Muscle layer of duodenum (tissue), 2 donors: ENCODE measurements at regions not wholly inside any gene's neighbourhood (a gene's known extent, or its start where the extent isn't known, plus 50 kb on each side); places are given as distances from the start of the nearest gene placed in this dataset.
"Not testable (repeated sequence)": the region's sequence is repeated elsewhere in the genome, so short reads cannot be mapped to it uniquely, and the experiment has no call there.

Source experiments
- H3K27ac ChIP-seq: one replicate; pipeline ENCODE4 v1.7.0; 2013; ENCODE audit warnings: mild to moderate bottlenecking, low read length
- H3K27me3 ChIP-seq: one replicate; pipeline ENCODE4 v1.7.0; 2013; ENCODE audit warnings: low read depth, mild to moderate bottlenecking, control low read depth, low read length
- H3K36me3 ChIP-seq, 2 donors: one replicate each; pipeline ENCODE4 v1.7.0; 2013; ENCODE audit warnings: low read length in 2 of 2, control low read depth in 1 of 2, mild to moderate bottlenecking in 1 of 2; ENCODE audit not compliant: insufficient read depth in 2 of 2, control insufficient read depth in 1 of 2
- H3K4me1 ChIP-seq, 2 donors: one replicate each; pipeline ENCODE4 v1.7.0; 2013; ENCODE audit warnings: low read length in 2 of 2, mild to moderate bottlenecking in 2 of 2, control low read depth in 1 of 2, moderate library complexity in 1 of 2; ENCODE audit not compliant: insufficient read depth in 2 of 2, control insufficient read depth in 1 of 2
- H3K4me3 ChIP-seq, 2 donors: one replicate each; pipeline ENCODE4 v1.7.0; 2013; ENCODE audit warnings: low read length in 2 of 2, low read depth in 1 of 2, mild to moderate bottlenecking in 1 of 2
- H3K9me3 ChIP-seq, 2 donors: one replicate each; pipeline ENCODE4 v1.7.0; 2013; ENCODE audit warnings: low read length in 2 of 2, control low read depth in 1 of 2, mild to moderate bottlenecking in 1 of 2; ENCODE audit not compliant: control insufficient read depth in 1 of 2
- donor health status: healthy.

GRCh38 chr3:102732581-102732980, 297.8 kb downstream of the ZPLD1 start:
- not testable (repeated sequence) for H3K27me3 ChIP-seq, H3K9me3 ChIP-seq, H3K36me3 ChIP-seq, H3K27ac ChIP-seq, H3K4me3 ChIP-seq, H3K4me1 ChIP-seq

- Histone ChIP-seq H3K27ac (no peak overlapping the region), H3K36me3 (no peaks in the 10 kb centered on the region), H3K27me3 (no peaks in the 10 kb centered on the region), H3K4me3 (no peak overlapping the region), H3K4me1 (no peaks in the 10 kb centered on the region), H3K9me3 (no peaks in the 10 kb centered on the region)
Observed at GRCh38 chr3:102733791-102734563, 299.2 kb downstream of the ZPLD1 start.

GRCh38 chr3:102735311-102735710, 300.5 kb downstream of the ZPLD1 start:
- H3K4me1 ChIP-seq = no peaks in the 10 kb centered on the region
- H3K9me3 ChIP-seq = no peaks in the 10 kb centered on the region
- no peaks in the 10 kb centered on the region for H3K36me3 ChIP-seq
- H3K27ac ChIP-seq = no peak overlapping the region
- no peaks in the 10 kb centered on the region for H3K27me3 ChIP-seq
- H3K4me3 ChIP-seq = no peak overlapping the region

- H3K27ac ChIP-seq = no peak overlapping the region
Observed at GRCh38 chr3:102736288-102736974, 301.6 kb downstream of the ZPLD1 start.

GRCh38 chr3:102736975-102737304, 302.1 kb downstream of the ZPLD1 start:
- Histone ChIP-seq H3K4me3 (no peak overlapping the region), H3K27ac (no peak overlapping the region), H3K9me3 (no peaks in the 10 kb centered on the region), H3K36me3 (no peaks in the 10 kb centered on the region), H3K27me3 (no peaks in the 10 kb centered on the region), H3K4me1 (no peaks in the 10 kb centered on the region)

More at GRCh38 chr3:102736288-102736974, 301.6 kb downstream of the ZPLD1 start:
- no peaks in the 10 kb centered on the region for H3K36me3 ChIP-seq
- no peak overlapping the region for H3K4me3 ChIP-seq
- no peaks in the 10 kb centered on the region for H3K4me1 ChIP-seq
- H3K9me3 ChIP-seq = no peaks in the 10 kb centered on the region
- no peaks in the 10 kb centered on the region for H3K27me3 ChIP-seq

GRCh38 chr3:102737353-102737752, 302.5 kb downstream of the ZPLD1 start:
- Histone ChIP-seq H3K9me3 (no peaks in the 10 kb centered on the region), H3K4me3 (no peak overlapping the region), H3K27ac (no peak overlapping the region), H3K27me3 (no peaks in the 10 kb centered on the region), H3K36me3 (no peaks in the 10 kb centered on the region), H3K4me1 (no peaks in the 10 kb centered on the region)

- Histone ChIP-seq H3K4me1 (no peaks in the 10 kb centered on the region), H3K27me3 (no peaks in the 10 kb centered on the region), H3K36me3 (no peaks in the 10 kb centered on the region), H3K27ac (no peak overlapping the region), H3K9me3 (no peaks in the 10 kb centered on the region), H3K4me3 (no peak overlapping the region)
Observed at GRCh38 chr3:102741105-102741504, 306.3 kb downstream of the ZPLD1 start.

GRCh38 chr3:102741694-102742093, 306.9 kb downstream of the ZPLD1 start:
- Histone ChIP-seq H3K36me3 (no peaks in the 10 kb centered on the region), H3K4me3 (no peak overlapping the region), H3K9me3 (no peaks in the 10 kb centered on the region), H3K27ac (no peak overlapping the region), H3K4me1 (no peaks in the 10 kb centered on the region), H3K27me3 (no peaks in the 10 kb centered on the region)

GRCh38 chr3:102745881-102746280, 311.1 kb downstream of the ZPLD1 start:
- H3K9me3 ChIP-seq = no peaks in the 10 kb centered on the region
- no peaks in the 10 kb centered on the region for H3K36me3 ChIP-seq
- H3K4me1 ChIP-seq = no peaks in the 10 kb centered on the region
- no peak overlapping the region for H3K27ac ChIP-seq
- H3K27me3 ChIP-seq = no peaks in the 10 kb centered on the region
- H3K4me3 ChIP-seq = no peak overlapping the region

- no peaks in the 10 kb centered on the region for H3K9me3 ChIP-seq
- H3K27me3 ChIP-seq = no peaks in the 10 kb centered on the region
- no peaks in the 10 kb centered on the region for H3K4me1 ChIP-seq
- no peak overlapping the region for H3K4me3 ChIP-seq
- H3K27ac ChIP-seq = no peak overlapping the region
- no peaks in the 10 kb centered on the region for H3K36me3 ChIP-seq
Observed at GRCh38 chr3:102747611-102748010, 312.8 kb downstream of the ZPLD1 start.

GRCh38 chr3:102748646-102749045, 313.8 kb downstream of the ZPLD1 start:
- Histone ChIP-seq H3K27me3 (no peaks in the 10 kb centered on the region), H3K36me3 (no peaks in the 10 kb centered on the region), H3K4me3 (no peak overlapping the region), H3K27ac (no peak overlapping the region), H3K4me1 (no peaks in the 10 kb centered on the region), H3K9me3 (no peaks in the 10 kb centered on the region)

- Histone ChIP-seq H3K4me3 (no peak overlapping the region), H3K9me3 (no peaks in the 10 kb centered on the region), H3K27ac (no peak overlapping the region)
Observed at GRCh38 chr3:102750322-102750721, 315.5 kb downstream of the ZPLD1 start.

More at GRCh38 chr3:102750322-102750721, 315.5 kb downstream of the ZPLD1 start:
- Histone ChIP-seq H3K27me3 (no peaks in the 10 kb centered on the region), H3K36me3 (no peaks in the 10 kb centered on the region), H3K4me1 (no peaks in the 10 kb centered on the region)
